ENCODE measurements at regions not wholly inside any gene's neighbourhood (a gene's known extent, or its start where the extent isn't known, plus 50 kb on each side); places are given as distances from the start of the nearest gene placed in this dataset.

DNA sequence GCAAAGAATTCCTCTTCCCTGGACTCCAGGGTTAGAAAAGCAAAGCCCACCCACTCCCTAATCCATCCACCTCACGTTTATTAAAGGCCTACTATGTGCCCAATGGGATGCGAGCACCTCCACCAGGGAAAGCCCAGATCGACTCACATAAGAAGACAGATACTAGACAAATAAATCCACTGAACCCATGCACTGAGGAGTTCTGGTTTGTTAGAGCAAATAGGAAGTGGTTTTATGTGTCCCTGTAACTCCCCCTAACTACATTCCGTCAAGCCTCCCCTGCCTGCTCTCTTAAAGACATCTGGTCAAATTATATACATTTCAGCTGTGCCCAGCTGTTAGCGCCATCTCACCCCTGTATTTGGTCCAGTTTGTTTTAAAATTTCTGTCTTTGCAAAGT is 218.5 kb upstream of the RPL38 start:
- intact Hi-C loops (cut with DNase I; ENCODE audit: low total_unique reads), result no loop called here

DNA sequence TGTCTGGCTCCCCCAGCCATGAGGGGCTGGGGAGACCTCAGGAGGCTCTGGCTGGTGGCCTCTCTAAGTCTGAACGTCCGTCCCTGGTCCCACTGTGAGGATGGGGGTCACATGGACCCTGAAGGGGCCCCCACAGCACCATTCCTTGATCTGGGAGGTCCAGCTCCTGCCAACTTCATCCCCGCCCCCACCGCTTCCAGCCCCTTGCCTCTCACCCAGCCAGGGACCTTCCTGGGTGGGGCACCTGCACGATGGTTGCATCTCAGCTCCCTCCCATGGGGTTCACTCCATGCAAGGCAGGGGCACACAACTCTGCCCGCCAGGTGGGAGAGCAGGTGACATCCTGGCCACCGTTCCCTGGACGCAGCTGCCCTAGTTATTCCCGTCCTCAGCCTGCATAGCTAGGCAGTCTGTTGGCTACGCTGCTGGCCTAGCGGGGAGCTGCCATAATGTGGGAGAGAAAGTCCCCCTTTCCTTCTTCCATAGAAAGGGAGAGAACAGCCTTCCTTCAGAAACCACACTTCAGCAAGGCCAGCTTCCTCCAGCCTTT is 217.9 kb upstream of the RPL38 start:
- H3K4me3 ChIP-seq, result no peak overlapping the region
- TF ChIP-seq POLR2A (IDR thresholded peaks at IDR 0.05), result no peak
- TF ChIP-seq, protein P1, sequence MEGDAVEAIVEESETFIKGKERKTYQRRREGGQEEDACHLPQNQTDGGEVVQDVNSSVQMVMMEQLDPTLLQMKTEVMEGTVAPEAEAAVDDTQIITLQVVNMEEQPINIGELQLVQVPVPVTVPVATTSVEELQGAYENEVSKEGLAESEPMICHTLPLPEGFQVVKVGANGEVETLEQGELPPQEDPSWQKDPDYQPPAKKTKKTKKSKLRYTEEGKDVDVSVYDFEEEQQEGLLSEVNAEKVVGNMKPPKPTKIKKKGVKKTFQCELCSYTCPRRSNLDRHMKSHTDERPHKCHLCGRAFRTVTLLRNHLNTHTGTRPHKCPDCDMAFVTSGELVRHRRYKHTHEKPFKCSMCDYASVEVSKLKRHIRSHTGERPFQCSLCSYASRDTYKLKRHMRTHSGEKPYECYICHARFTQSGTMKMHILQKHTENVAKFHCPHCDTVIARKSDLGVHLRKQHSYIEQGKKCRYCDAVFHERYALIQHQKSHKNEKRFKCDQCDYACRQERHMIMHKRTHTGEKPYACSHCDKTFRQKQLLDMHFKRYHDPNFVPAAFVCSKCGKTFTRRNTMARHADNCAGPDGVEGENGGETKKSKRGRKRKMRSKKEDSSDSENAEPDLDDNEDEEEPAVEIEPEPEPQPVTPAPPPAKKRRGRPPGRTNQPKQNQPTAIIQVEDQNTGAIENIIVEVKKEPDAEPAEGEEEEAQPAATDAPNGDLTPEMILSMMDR (IDR thresholded peaks at IDR 0.05), result no peak
- no peaks in the 10 kb centered on the region for H3K27me3 ChIP-seq
- no peaks in the 10 kb centered on the region for H3K36me3 ChIP-seq (ENCODE audit: low read depth, missing control alignments)
- DNase-seq, result no peak
- no peaks in the 10 kb centered on the region for H3K4me1 ChIP-seq
- intact Hi-C loops (cut with DNase I; ENCODE audit: low total_unique reads), result no loop called here
- H3K9me3 ChIP-seq, result no peaks in the 10 kb centered on the region
- no peak overlapping the region for H3K27ac ChIP-seq
- WGBS, 2 donors, result 79 to 90% methylated on average over 7 to 11 of the region's 11 CpGs

More for the DNA sequence above, 218.5 kb upstream of the RPL38 start:
- Histone ChIP-seq H3K4me3 (no peak overlapping the region), H3K9me3 (no peaks in the 10 kb centered on the region), H3K27ac (no peak overlapping the region), H3K4me1 (no peaks in the 10 kb centered on the region), H3K36me3 (ENCODE audit: low read depth, missing control alignments) (no peaks in the 10 kb centered on the region), H3K27me3 (no peaks in the 10 kb centered on the region)
- no peak for DNase-seq
- no peak for TF ChIP-seq POLR2A (IDR thresholded peaks at IDR 0.05)
- TF ChIP-seq, protein P1 (IDR thresholded peaks at IDR 0.05), result no peak
- WGBS, 2 donors, result 45 to 52% methylated on average over 5 of the region's 5 CpGs

GRCh38 chr17:73986641-73987177 is 216.8 kb upstream of the RPL38 start:
- Histone ChIP-seq H3K27me3 (no peaks in the 10 kb centered on the region), H3K36me3 (ENCODE audit: low read depth, missing control alignments) (no peaks in the 10 kb centered on the region), H3K9me3 (no peaks in the 10 kb centered on the region), H3K4me1 (no peaks in the 10 kb centered on the region), H3K27ac (no peak overlapping the region), H3K4me3 (no peak overlapping the region)
- 75 to 84% methylated on average over 6 to 9 of the region's 9 CpGs for WGBS, 2 donors
- TF ChIP-seq, protein P1 (IDR thresholded peaks at IDR 0.05), result no peak
- TF ChIP-seq POLR2A (IDR thresholded peaks at IDR 0.05), result no peak
- no peak for DNase-seq
- intact Hi-C loops (cut with DNase I; ENCODE audit: low total_unique reads), result no loop called here

DNA sequence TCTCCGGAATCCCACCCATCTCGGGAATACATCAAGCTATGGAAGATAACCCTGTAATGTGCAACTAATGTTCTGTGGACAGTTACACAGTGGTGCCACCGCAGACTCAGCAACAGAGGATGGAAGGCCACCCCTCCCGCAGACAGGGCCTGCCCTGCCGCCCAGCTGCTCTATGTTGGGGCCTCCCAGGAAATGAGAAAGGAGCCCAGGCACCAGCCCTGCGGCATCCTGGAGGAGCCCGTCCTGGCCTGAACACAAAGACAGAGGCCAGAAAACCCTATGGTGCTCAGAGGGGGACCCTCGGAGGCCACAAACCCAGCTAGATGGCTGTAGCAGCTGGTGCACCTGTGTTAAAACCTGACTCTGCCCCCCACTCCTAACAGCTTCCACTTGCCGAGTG is 216.1 kb upstream of the RPL38 start:
- no peak for DNase-seq
- no peak overlapping the region for H3K4me3 ChIP-seq
- WGBS, 2 donors, result 94 to 97% methylated on average over 8 to 9 of the region's 9 CpGs
- H3K27ac ChIP-seq, result no peak overlapping the region
- no peaks in the 10 kb centered on the region for H3K27me3 ChIP-seq
- intact Hi-C loops (cut with DNase I; ENCODE audit: low total_unique reads), result no loop called here
- TF ChIP-seq, protein P1 (IDR thresholded peaks at IDR 0.05), result no peak
- no peak for TF ChIP-seq POLR2A (IDR thresholded peaks at IDR 0.05)
- no peaks in the 10 kb centered on the region for H3K4me1 ChIP-seq
- H3K36me3 ChIP-seq (ENCODE audit: low read depth, missing control alignments), result no peaks in the 10 kb centered on the region
- no peaks in the 10 kb centered on the region for H3K9me3 ChIP-seq

All from testis (tissue), 2 donors.